OCI-LY1 (cell line): ENCODE measurements at regions not wholly inside any gene's neighbourhood (a gene's known extent, or its start where the extent isn't known, plus 50 kb on each side); places are given as distances from the start of the nearest gene placed in this dataset.

Source experiments
- CTCF ChIP-seq: fragments of 200-600 bp; sonication (generic), shearing (Covaris generic); IDR thresholded peaks from 2 replicates; pipeline ENCODE4 v1.5.1; 2017; ENCODE audit warnings: mild to moderate bottlenecking, antibody characterized with exemption, low read length, moderate library complexity, mixed read lengths
- EZH2 ChIP-seq: fragments of 200-600 bp; sonication (generic), shearing (Covaris generic); IDR thresholded peaks from 2 replicates; pipeline ENCODE4 v1.8.0; 2017; ENCODE audit warnings: borderline replicate concordance, mixed run types, mild to moderate bottlenecking, antibody characterized with exemption, low read length, moderate library complexity, mixed read lengths

- TF ChIP-seq CTCF (no peak), EZH2 (no peak)
Measured at GRCh38 chr16:65375651-65376050, 253.8 kb upstream of the CDH11 start.
